IMR-90 (cell line): ENCODE measurements at regions not wholly inside any gene's neighbourhood (a gene's known extent, or its start where the extent isn't known, plus 50 kb on each side); places are given as distances from the start of the nearest gene placed in this dataset.

Source experiments
- ATAC-seq: fragments of 200-7000 bp; cut with Tn5 transposase; 2 replicates; pipeline ENCODE4 v1.9.1; 2020; ENCODE audit warnings: low read depth, mild to moderate bottlenecking, moderate library complexity
- BruUV-seq: library from RNA; stranded (reverse); fragments of 400-500 nt; replicated peaks from 2 replicates; lab custom pipeline; 2021; lab: Mats Ljungman, UMichigan
- CTCF ChIA-PET: fragments of 300-600 bp; formaldehyde crosslinking; extraction: SDS; loops from one replicate; lab custom pipeline; 2021; ENCODE audit warnings: antibody characterized with exemption; lab: Yijun Ruan, JAX
- POLR2A ChIA-PET: fragments of 300-600 bp; sonication (Branson Sonifier 250); formaldehyde crosslinking; loops from one replicate; lab custom pipeline; 2022; ENCODE audit warnings: antibody characterized with exemption; ENCODE audit not compliant: unreplicated experiment; lab: Charles Lee
- DNase-seq: peaks from one replicate; pipeline ENCODE4 v3.0.0; 2013
- H2AFZ ChIP-seq: replicated peaks from 2 replicates; pipeline ENCODE3; 2013; ENCODE audit warnings: low read length, mild to moderate bottlenecking; ENCODE audit not compliant: poor library complexity
- H2AK5ac ChIP-seq: 2 replicates; pipeline ENCODE4 v1.6.1; 2013; ENCODE audit warnings: low read depth, low read length, inconsistent platforms
- H2AK9ac ChIP-seq: replicated peaks from 2 replicates; pipeline ENCODE3; 2013; ENCODE audit warnings: mild to moderate bottlenecking, low read depth, low read length, moderate library complexity; ENCODE audit not compliant: poor library complexity
- H2BK120ac ChIP-seq: 2 replicates; pipeline ENCODE4 v1.6.1; 2013; ENCODE audit warnings: low read depth, low read length, inconsistent platforms
- H2BK15ac ChIP-seq: 3 replicates; pipeline ENCODE4 v1.6.1; 2013; ENCODE audit warnings: low read depth, low read length, inconsistent platforms
- H2BK20ac ChIP-seq: 2 replicates; pipeline ENCODE4 v1.6.1; 2013; ENCODE audit warnings: low read depth, mild to moderate bottlenecking, inconsistent platforms, low read length, moderate library complexity
- H2BK5ac ChIP-seq: 2 replicates; pipeline ENCODE4 v1.6.1; 2013; ENCODE audit warnings: mild to moderate bottlenecking, low read depth, low read length, inconsistent platforms; ENCODE audit not compliant: poor library complexity, severe bottlenecking
- H3K14ac ChIP-seq: replicated peaks from 2 replicates; pipeline ENCODE4 v1.6.1; 2013; ENCODE audit warnings: low read depth, low read length, inconsistent platforms
- H3K18ac ChIP-seq: 2 replicates; pipeline ENCODE4 v1.6.1; 2013; ENCODE audit warnings: low read depth, low read length, control low read depth
- H3K23ac ChIP-seq: 2 replicates; pipeline ENCODE4 v1.6.1; 2013; ENCODE audit warnings: low read depth, low read length, inconsistent platforms
- H3K27ac ChIP-seq: 2 replicates; pipeline ENCODE4 v1.5.1; 2013; ENCODE audit warnings: mild to moderate bottlenecking, control low read depth, low read length; ENCODE audit not compliant: insufficient read depth
- H3K27me3 ChIP-seq: 2 replicates; pipeline ENCODE4 v1.6.1; 2013; ENCODE audit warnings: low read length; ENCODE audit not compliant: control insufficient read depth, insufficient read depth
- H3K36me3 ChIP-seq: 2 replicates; pipeline ENCODE4 v1.6.1; 2013; ENCODE audit warnings: low read length, mixed read lengths; ENCODE audit not compliant: control insufficient read depth, insufficient read depth
- H3K4ac ChIP-seq: 2 replicates; pipeline ENCODE4 v1.6.1; 2013; ENCODE audit warnings: low read depth, low read length, inconsistent platforms
- H3K4me1 ChIP-seq: 2 replicates; pipeline ENCODE4 v1.6.1; 2013; ENCODE audit warnings: low read length, mixed read lengths; ENCODE audit not compliant: control insufficient read depth, insufficient read depth
- H3K4me2 ChIP-seq: 2 replicates; pipeline ENCODE4 v1.6.1; 2013; ENCODE audit warnings: low read depth, mild to moderate bottlenecking, control low read depth, low read length, moderate library complexity
- H3K4me3 ChIP-seq: 2 replicates; pipeline ENCODE4 v1.5.1; 2013; ENCODE audit warnings: low read depth, mild to moderate bottlenecking, control low read depth, low read length, moderate library complexity; ENCODE audit not compliant: insufficient read depth
- H3K56ac ChIP-seq: 2 replicates; pipeline ENCODE4 v1.6.1; 2013; ENCODE audit warnings: low read length, inconsistent platforms; ENCODE audit not compliant: insufficient read depth; ENCODE audit errors: extremely low read depth
- H3K79me1 ChIP-seq, 2 experiments: 2 replicates each; pipeline ENCODE4 v1.6.1; 2013; ENCODE audit warnings: low read length in 2 of 2, inconsistent platforms in 1 of 2, low read depth in 1 of 2
- H3K9ac ChIP-seq: 2 replicates; pipeline ENCODE4 v1.6.1; 2013; ENCODE audit warnings: low read depth, low read length, control low read depth
- H3K9me1 ChIP-seq: 2 replicates; pipeline ENCODE4 v1.6.1; 2013; ENCODE audit warnings: low read length, inconsistent platforms; ENCODE audit not compliant: insufficient read depth
- H3K9me3 ChIP-seq: 2 replicates; pipeline ENCODE4 v1.6.1; 2013; ENCODE audit warnings: low read length; ENCODE audit not compliant: control insufficient read depth, insufficient read depth
- H4K20me1 ChIP-seq: 2 replicates; pipeline ENCODE4 v1.6.1; 2013; ENCODE audit warnings: low read length, inconsistent platforms; ENCODE audit not compliant: insufficient read depth
- H4K5ac ChIP-seq: 2 replicates; pipeline ENCODE4 v1.6.1; 2013; ENCODE audit warnings: mild to moderate bottlenecking, low read depth, low read length, control low read depth
- H4K8ac ChIP-seq, 2 experiments: 2 replicates each; pipeline ENCODE4 v1.6.1; 2013; ENCODE audit warnings: low read depth in 2 of 2, low read length in 2 of 2, control low read depth in 1 of 2, inconsistent platforms in 1 of 2
- H4K91ac ChIP-seq: 2 replicates; pipeline ENCODE4 v1.6.1; 2013; ENCODE audit warnings: low read depth, low read length, inconsistent platforms; ENCODE audit not compliant: insufficient read depth
- CHD1 ChIP-seq: IDR thresholded peaks from 2 replicates; pipeline ENCODE4 v1.6.1; 2012; ENCODE audit warnings: low read depth, low read length, improper control_type of control experiment
- FOS ChIP-seq: fragments of 150-350 bp; IDR thresholded peaks from 2 replicates; pipeline ENCODE4 v1.6.1; 2016; ENCODE audit warnings: low read depth, low read length
- MXI1 ChIP-seq: IDR thresholded peaks from 2 replicates; pipeline ENCODE4 v1.6.1; 2012; ENCODE audit warnings: low read depth, mild to moderate bottlenecking, low read length, moderate library complexity, borderline replicate concordance
- RAD21 ChIP-seq: IDR thresholded peaks from 2 replicates; pipeline ENCODE4 v1.6.1; 2012; ENCODE audit warnings: low read length, improper control_type of control experiment
- SMC3 ChIP-seq: fragments of 150-350 bp; IDR thresholded peaks from 2 replicates; pipeline ENCODE4 v1.6.1; 2016; ENCODE audit warnings: low read depth, mild to moderate bottlenecking, antibody characterized with exemption, low read length, moderate library complexity
- WGBS, 2 experiments: methylation state at CpG; one replicate each; pipeline versions ENCODE4 v1.1.5 to v1.1.7; 2013; ENCODE audit warnings: missing lambda C conversion rate in 2 of 2; ENCODE audit not compliant: insufficient read length in 1 of 2; ENCODE audit errors: extremely low coverage in 2 of 2; 5-methylcytosine and 5-hydroxymethylcytosine counted together
- dilution Hi-C: fragments of 300-500 bp; cut with HindIII; formaldehyde crosslinking; loops from one replicate; pipeline ENCODE4 v1.14.3; 2018; ENCODE audit warnings: low sequenced_read_pairs; ENCODE audit not compliant: unreplicated experiment
- in situ Hi-C: fragments of 300-500 bp; cut with MboI; formaldehyde crosslinking; loops from 3 replicates; pipeline ENCODE4 v1.14.3; 2019; ENCODE audit warnings: low sequenced_read_pairs, inconsistent platforms, mixed read lengths
- intact Hi-C: fragments of 100-400 bp; cut with micrococcal nuclease; formaldehyde crosslinking; loops from 2 replicates; pipeline ENCODE4 v1.10.0; 2022
- TF ChIP-seq, protein P1 (sequence below): conservative IDR thresholded peaks from 2 replicates; pipeline ENCODE4 v1.5.1; 2012; ENCODE audit warnings: mild to moderate bottlenecking, low read depth, low read length, improper control_type of control experiment

DNA sequence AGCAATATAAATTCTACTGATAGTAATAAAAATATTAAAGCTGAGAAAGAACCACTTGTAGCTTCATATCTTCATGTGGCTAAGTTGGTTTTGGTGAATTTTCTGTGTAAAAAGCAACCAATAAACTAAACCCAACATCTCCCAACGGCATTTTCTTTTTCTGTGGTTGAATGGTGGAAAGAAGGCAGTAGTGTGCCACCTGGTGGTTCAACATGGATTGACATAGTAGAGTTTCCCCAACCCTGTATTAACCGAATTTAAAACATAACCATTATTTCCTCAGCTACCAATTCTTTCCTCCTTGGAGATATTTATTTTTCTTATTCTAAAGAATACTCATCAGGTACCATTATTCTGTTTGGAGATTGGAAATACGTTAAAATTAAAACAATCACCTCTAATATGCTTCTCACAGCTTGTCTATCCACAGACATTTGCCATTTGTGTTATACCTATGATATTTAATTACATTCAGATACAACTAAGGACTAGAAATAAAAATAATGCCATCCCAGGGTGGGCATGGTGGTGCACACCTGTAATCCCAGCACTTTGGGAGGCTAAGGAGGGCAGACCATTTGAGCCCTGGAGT, 117.1 kb upstream of the EEF1E1 start:
- no peak overlapping the region for H4K8ac ChIP-seq
- H3K36me3 ChIP-seq: no peaks in the 10 kb centered on the region
- dilution Hi-C loops: no loop called here
- H2BK5ac ChIP-seq: no peak overlapping the region
- H2AK9ac ChIP-seq: no peak overlapping the region
- no peaks in the 10 kb centered on the region for H3K9me1 ChIP-seq
- peaks cover 2% of the 10 kb centered on the region; the same call in 1 of the 2 replicates for H3K27me3 ChIP-seq
- no peak overlapping the region for H2BK120ac ChIP-seq
- no peak overlapping the region for H3K4ac ChIP-seq
- H2AFZ ChIP-seq: no peak overlapping the region
- CTCF ChIA-PET: interaction anchor here (0.6 to 5.5 kb wide), 24 partner anchors 10 to 162 kb away, joined by 3 to 145 read pairs (median 4); partner anchors contain the start of gene EEF1E1
- H3K27ac ChIP-seq: no peak overlapping the region
- H3K4me2 ChIP-seq: no peak overlapping the region
- no peaks in the 10 kb centered on the region for H3K79me1 ChIP-seq
- peak; percentile 79 for ATAC-seq
- H3K9me3 ChIP-seq: no peaks in the 10 kb centered on the region
- BruUV-seq: no TSS peak
- no peak overlapping the region for H3K14ac ChIP-seq
- no peak overlapping the region for H2BK20ac ChIP-seq
- no peak overlapping the region for H3K56ac ChIP-seq
- no peak overlapping the region for H4K5ac ChIP-seq
- POLR2A ChIA-PET: interaction anchor here (0.8 kb wide), 1 partner anchor 88 kb away, joined by 5 read pairs; no protein-coding TSS in a partner anchor
- TF ChIP-seq, protein P1, sequence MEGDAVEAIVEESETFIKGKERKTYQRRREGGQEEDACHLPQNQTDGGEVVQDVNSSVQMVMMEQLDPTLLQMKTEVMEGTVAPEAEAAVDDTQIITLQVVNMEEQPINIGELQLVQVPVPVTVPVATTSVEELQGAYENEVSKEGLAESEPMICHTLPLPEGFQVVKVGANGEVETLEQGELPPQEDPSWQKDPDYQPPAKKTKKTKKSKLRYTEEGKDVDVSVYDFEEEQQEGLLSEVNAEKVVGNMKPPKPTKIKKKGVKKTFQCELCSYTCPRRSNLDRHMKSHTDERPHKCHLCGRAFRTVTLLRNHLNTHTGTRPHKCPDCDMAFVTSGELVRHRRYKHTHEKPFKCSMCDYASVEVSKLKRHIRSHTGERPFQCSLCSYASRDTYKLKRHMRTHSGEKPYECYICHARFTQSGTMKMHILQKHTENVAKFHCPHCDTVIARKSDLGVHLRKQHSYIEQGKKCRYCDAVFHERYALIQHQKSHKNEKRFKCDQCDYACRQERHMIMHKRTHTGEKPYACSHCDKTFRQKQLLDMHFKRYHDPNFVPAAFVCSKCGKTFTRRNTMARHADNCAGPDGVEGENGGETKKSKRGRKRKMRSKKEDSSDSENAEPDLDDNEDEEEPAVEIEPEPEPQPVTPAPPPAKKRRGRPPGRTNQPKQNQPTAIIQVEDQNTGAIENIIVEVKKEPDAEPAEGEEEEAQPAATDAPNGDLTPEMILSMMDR: peak; percentile 82
- no peak for TF ChIP-seq FOS
- TF ChIP-seq RAD21: peak; percentile 89
- peak; percentile 96 for TF ChIP-seq SMC3
- no peak for TF ChIP-seq MXI1
- no peak; the same call in 1 of the 2 replicates for TF ChIP-seq CHD1
- H3K4me3 ChIP-seq: no peak overlapping the region
- no peak overlapping the region for H3K23ac ChIP-seq
- H3K9ac ChIP-seq: no peak overlapping the region
- H3K18ac ChIP-seq: no peak overlapping the region
- peak; percentile 63 for DNase-seq
- H3K4me1 ChIP-seq: no peaks in the 10 kb centered on the region
- intact Hi-C loops: loop anchor here (1.0 to 2.0 kb wide), 3 partner anchors 88 to 499 kb away; partner anchors contain the start of gene BLOC1S5
- no peak overlapping the region for H4K91ac ChIP-seq
- in situ Hi-C loops: no loop called here
- H4K20me1 ChIP-seq: no peaks in the 10 kb centered on the region
- no peak overlapping the region for H2BK15ac ChIP-seq
- H2AK5ac ChIP-seq: no peak overlapping the region
- WGBS, 2 experiments: no CpG with 5 or more reads among the region's 3 CpGs
